H54 (cell line): ENCODE measurements at regions not wholly inside any gene's neighbourhood (a gene's known extent, or its start where the extent isn't known, plus 50 kb on each side); places are given as distances from the start of the nearest gene placed in this dataset.

ENCODE experiments used
- DNase-seq: peaks from one replicate; pipeline ENCODE4 v3.0.0; 2011; ENCODE audit warnings: low spot score, mixed read lengths; ENCODE audit not compliant: insufficient read length
- FAIRE-seq: peaks from 3 replicates; lab custom pipeline; 2011; peaks lifted over from hg19 to GRCh38; lab: Jason Lieb, UNC
- POLR2A ChIP-seq: IDR thresholded peaks from 2 replicates; pipeline ENCODE4 v1.6.1; 2011; ENCODE audit warnings: low read depth, mild to moderate bottlenecking, low read length

DNA sequence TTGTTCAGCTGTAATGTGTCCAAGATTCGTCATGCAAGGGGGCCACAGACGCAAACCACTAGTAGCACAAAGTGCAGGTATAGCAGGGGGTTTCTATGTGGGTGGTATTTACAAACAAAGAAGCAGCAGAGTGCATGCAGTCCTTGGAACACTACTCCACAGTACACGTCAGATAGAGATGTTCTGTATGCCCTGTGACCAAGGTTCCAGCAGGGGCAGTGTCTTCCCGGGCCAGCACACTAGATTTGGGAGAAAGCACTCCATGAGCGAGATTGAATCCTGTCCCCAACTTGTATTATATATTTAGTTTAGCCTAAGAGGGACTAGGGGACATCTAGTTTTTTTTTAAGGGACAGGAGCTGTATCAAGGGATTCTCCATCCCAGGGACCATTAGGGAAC, 54.4 kb upstream of the ESX1 start:
- FAIRE-seq (no peak), DNase-seq (no peak)
- TF ChIP-seq POLR2A, result no peak

- FAIRE-seq, result no peak
- DNase-seq, result no peak
- no peak for TF ChIP-seq POLR2A
Observed at GRCh38 chrX:104307341-104307740, 52.6 kb upstream of the ESX1 start.

GRCh38 chrX:104306180-104306579, 51.4 kb upstream of the ESX1 start:
- no peak for TF ChIP-seq POLR2A
- DNase-seq (no peak), FAIRE-seq (no peak)
